Stimulated activated memory B cell treated with anti-CD40 and anti-IgM and Interleukin-4, amounts not matched to agents 10 μg/mL and 1 μg/mL and 100 μg/mL, for 72 hours (primary cell): ENCODE measurements at regions not wholly inside any gene's neighbourhood (a gene's known extent, or its start where the extent isn't known, plus 50 kb on each side); places are given as distances from the start of the nearest gene placed in this dataset.

Source experiments
- ATAC-seq: fragments of 150-1000 bp; cut with Tn5 transposase; 2 replicates; pipeline ENCODE4 v1.10.0; 2021
- H3K27ac Mint-ChIP-seq: one replicate; pipeline ENCODE4 v1.8.0; 2022; ENCODE audit warnings: mild to moderate bottlenecking, mixed read lengths
- H3K27me3 Mint-ChIP-seq: one replicate; pipeline ENCODE4 v1.8.0; 2022; ENCODE audit warnings: mixed read lengths
- H3K36me3 Mint-ChIP-seq: one replicate; pipeline ENCODE4 v1.8.0; 2022; ENCODE audit warnings: mixed read lengths
- H3K4me1 Mint-ChIP-seq: one replicate; pipeline ENCODE4 v1.8.0; 2022; ENCODE audit warnings: mixed read lengths
- H3K4me3 Mint-ChIP-seq: one replicate; pipeline ENCODE4 v1.8.0; 2022; ENCODE audit warnings: mild to moderate bottlenecking, moderate library complexity, mixed read lengths
- H3K9me3 Mint-ChIP-seq: one replicate; pipeline ENCODE4 v1.8.0; 2022; ENCODE audit warnings: mixed read lengths

- Mint-ChIP-seq H3K4me1 (no peaks in the 10 kb centered on the region), H3K27me3 (no peaks in the 10 kb centered on the region), H3K27ac (no peak overlapping the region), H3K9me3 (peaks cover 3% of the 10 kb centered on the region), H3K4me3 (no peak overlapping the region), H3K36me3 (no peaks in the 10 kb centered on the region)
- ATAC-seq, result no peak
Measured at GRCh38 chr4:166301266-166301665, 428.2 kb downstream of the TLL1 start.

GRCh38 chr4:166308647-166309046 lies 435.6 kb downstream of the TLL1 start:
- Mint-ChIP-seq H3K4me3 (no peak overlapping the region), H3K27ac (no peak overlapping the region), H3K4me1 (no peaks in the 10 kb centered on the region), H3K27me3 (no peaks in the 10 kb centered on the region), H3K9me3 (peaks cover 14% of the 10 kb centered on the region), H3K36me3 (no peaks in the 10 kb centered on the region)
- ATAC-seq, result no peak

- Mint-ChIP-seq H3K36me3 (no peaks in the 10 kb centered on the region), H3K4me3 (no peak overlapping the region), H3K4me1 (no peaks in the 10 kb centered on the region), H3K9me3 (peaks cover 14% of the 10 kb centered on the region), H3K27me3 (no peaks in the 10 kb centered on the region), H3K27ac (no peak overlapping the region)
- ATAC-seq, result no peak
Measured at GRCh38 chr4:166309286-166309685, 436.2 kb downstream of the TLL1 start.

- Mint-ChIP-seq H3K9me3 (peaks cover 13% of the 10 kb centered on the region), H3K27me3 (no peaks in the 10 kb centered on the region), H3K4me3 (no peak overlapping the region), H3K27ac (no peak overlapping the region), H3K36me3 (no peaks in the 10 kb centered on the region), H3K4me1 (no peaks in the 10 kb centered on the region)
- ATAC-seq, result no peak
Measured at GRCh38 chr4:166311169-166311568, 438.1 kb downstream of the TLL1 start.

GRCh38 chr4:166312166-166312565 lies 439.1 kb downstream of the TLL1 start:
- ATAC-seq, result no peak
- Mint-ChIP-seq H3K4me3 (no peak overlapping the region), H3K36me3 (no peaks in the 10 kb centered on the region)

GRCh38 chr4:166314902-166315301 lies 441.9 kb downstream of the TLL1 start:
- Mint-ChIP-seq H3K27ac (no peak overlapping the region), H3K4me1 (no peaks in the 10 kb centered on the region), H3K4me3 (no peak overlapping the region), H3K36me3 (no peaks in the 10 kb centered on the region), H3K27me3 (no peaks in the 10 kb centered on the region), H3K9me3 (peaks cover 5% of the 10 kb centered on the region)
- ATAC-seq, result no peak

More at GRCh38 chr4:166312166-166312565, 439.1 kb downstream of the TLL1 start:
- Mint-ChIP-seq H3K27me3 (no peaks in the 10 kb centered on the region), H3K9me3 (peaks cover 6% of the 10 kb centered on the region), H3K4me1 (no peaks in the 10 kb centered on the region), H3K27ac (no peak overlapping the region)

- H3K9me3 Mint-ChIP-seq, result peaks cover 5% of the 10 kb centered on the region
- no peaks in the 10 kb centered on the region for H3K36me3 Mint-ChIP-seq
- H3K27ac Mint-ChIP-seq, result no peak overlapping the region
- H3K4me1 Mint-ChIP-seq, result no peaks in the 10 kb centered on the region
- ATAC-seq, result no peak
- H3K27me3 Mint-ChIP-seq, result no peaks in the 10 kb centered on the region
- H3K4me3 Mint-ChIP-seq, result no peak overlapping the region
Measured at GRCh38 chr4:166315721-166316467, 442.9 kb downstream of the TLL1 start.

- H3K27me3 Mint-ChIP-seq, result no peaks in the 10 kb centered on the region
- H3K4me1 Mint-ChIP-seq, result no peaks in the 10 kb centered on the region
- H3K36me3 Mint-ChIP-seq, result no peaks in the 10 kb centered on the region
Measured at GRCh38 chr4:166318810-166319525, 445.9 kb downstream of the TLL1 start.

GRCh38 chr4:166323250-166323649 lies 450.2 kb downstream of the TLL1 start:
- Mint-ChIP-seq H3K27ac (no peak overlapping the region), H3K9me3 (peaks cover 7% of the 10 kb centered on the region), H3K4me3 (no peak overlapping the region), H3K36me3 (no peaks in the 10 kb centered on the region), H3K27me3 (no peaks in the 10 kb centered on the region), H3K4me1 (no peaks in the 10 kb centered on the region)
- ATAC-seq, result no peak

More at GRCh38 chr4:166318810-166319525, 445.9 kb downstream of the TLL1 start:
- Mint-ChIP-seq H3K9me3 (peaks cover 5% of the 10 kb centered on the region), H3K4me3 (no peak overlapping the region), H3K27ac (no peak overlapping the region)
- no peak for ATAC-seq

- Mint-ChIP-seq H3K9me3 (peaks cover 7% of the 10 kb centered on the region), H3K4me3 (no peak overlapping the region), H3K27me3 (no peaks in the 10 kb centered on the region), H3K36me3 (no peaks in the 10 kb centered on the region), H3K27ac (no peak overlapping the region), H3K4me1 (no peaks in the 10 kb centered on the region)
- ATAC-seq, result no peak
Measured at GRCh38 chr4:166324321-166324720, 451.3 kb downstream of the TLL1 start.

GRCh38 chr4:166335256-166335938 lies 462.4 kb downstream of the TLL1 start:
- no peaks in the 10 kb centered on the region for H3K27me3 Mint-ChIP-seq
- H3K4me3 Mint-ChIP-seq, result no peak overlapping the region
- peaks cover 3% of the 10 kb centered on the region for H3K9me3 Mint-ChIP-seq
- ATAC-seq, result no peak
- H3K4me1 Mint-ChIP-seq, result no peaks in the 10 kb centered on the region
- no peaks in the 10 kb centered on the region for H3K36me3 Mint-ChIP-seq
- no peak overlapping the region for H3K27ac Mint-ChIP-seq

- ATAC-seq, result no peak
Measured at GRCh38 chr4:166341992-166342391, 469.0 kb downstream of the TLL1 start.

GRCh38 chr4:166363198-166363597 lies 490.2 kb downstream of the TLL1 start:
- Mint-ChIP-seq H3K36me3 (no peaks in the 10 kb centered on the region), H3K4me1 (no peaks in the 10 kb centered on the region), H3K9me3 (peaks cover 12% of the 10 kb centered on the region), H3K27me3 (no peaks in the 10 kb centered on the region), H3K4me3 (no peak overlapping the region), H3K27ac (no peak overlapping the region)
- no peak for ATAC-seq

More at GRCh38 chr4:166341992-166342391, 469.0 kb downstream of the TLL1 start:
- Mint-ChIP-seq H3K4me3 (no peak overlapping the region), H3K9me3 (no peaks in the 10 kb centered on the region), H3K4me1 (no peaks in the 10 kb centered on the region), H3K27me3 (no peaks in the 10 kb centered on the region), H3K36me3 (no peaks in the 10 kb centered on the region), H3K27ac (no peak overlapping the region)

- no peak for ATAC-seq
- Mint-ChIP-seq H3K4me3 (no peak overlapping the region), H3K36me3 (no peaks in the 10 kb centered on the region), H3K4me1 (no peaks in the 10 kb centered on the region), H3K27ac (no peak overlapping the region), H3K9me3 (peaks cover 10% of the 10 kb centered on the region), H3K27me3 (no peaks in the 10 kb centered on the region)
Measured at GRCh38 chr4:166366012-166366411, 493.0 kb downstream of the TLL1 start.

GRCh38 chr4:166377578-166377977 lies 504.5 kb downstream of the TLL1 start:
- Mint-ChIP-seq H3K27me3 (no peaks in the 10 kb centered on the region), H3K4me3 (no peak overlapping the region), H3K9me3 (peaks cover 39% of the 10 kb centered on the region), H3K4me1 (no peaks in the 10 kb centered on the region), H3K27ac (no peak overlapping the region), H3K36me3 (no peaks in the 10 kb centered on the region)
- no peak for ATAC-seq
